Caco-2 (cell line): ENCODE measurements at regions not wholly inside any gene's neighbourhood (a gene's known extent, or its start where the extent isn't known, plus 50 kb on each side); places are given as distances from the start of the nearest gene placed in this dataset.
A peak's percentile ranks its signal among the peaks of the same experiment; 100 is the strongest.

ENCODE experiments used
- BruUV-seq: library from RNA; stranded (reverse); fragments of 400-500 nt; replicated peaks from 2 replicates; lab custom pipeline; 2021; lab: Mats Ljungman, UMichigan
- CTCF ChIA-PET: fragments of 300-600 bp; sonication (Branson Sonifier 250); formaldehyde crosslinking; loops from one replicate; lab custom pipeline; 2022; ENCODE audit warnings: antibody characterized with exemption; lab: Charles Lee
- POLR2A ChIA-PET: fragments of 300-600 bp; sonication (Branson Sonifier 250); formaldehyde crosslinking; loops from one replicate; lab custom pipeline; 2022; ENCODE audit warnings: antibody characterized with exemption; lab: Charles Lee
- DNase-seq, 2 experiments: peaks; one replicate each; pipeline versions ENCODE4 v3.0.0 to v3.0.0-alpha.2; 2020 to 2022
- H3K27me3 ChIP-seq: replicated peaks from 2 replicates; pipeline ENCODE4 v1.6.0; 2011; ENCODE audit warnings: low read length; ENCODE audit not compliant: control insufficient read depth, insufficient read depth
- H3K36me3 ChIP-seq: 2 replicates; pipeline ENCODE4 v1.5.1; 2011; ENCODE audit warnings: low read length; ENCODE audit not compliant: control insufficient read depth, insufficient read depth
- H3K4me1 ChIP-seq: fragments of 250-450 bp; sonication (Bioruptor Pico); 2 replicates; pipeline ENCODE4 v1.5.1; 2020; ENCODE audit warnings: mild to moderate bottlenecking
- H3K4me3 ChIP-seq: 2 replicates; pipeline ENCODE4 v1.5.1; 2011; ENCODE audit warnings: low read depth, mild to moderate bottlenecking, control low read depth, low read length
- H3K9me3 ChIP-seq: fragments of 250-450 bp; sonication (Bioruptor Pico); 2 replicates; pipeline ENCODE4 v1.5.1; 2020; ENCODE audit warnings: mild to moderate bottlenecking, moderate library complexity
- H3K27ac Mint-ChIP-seq: one replicate; pipeline ENCODE4 v1.8.0; 2022; ENCODE audit warnings: mixed read lengths; ENCODE audit not compliant: unreplicated experiment
- H3K27me3 Mint-ChIP-seq: one replicate; pipeline ENCODE4 v1.8.0; 2022; ENCODE audit warnings: mixed read lengths; ENCODE audit not compliant: insufficient read depth, unreplicated experiment
- H3K36me3 Mint-ChIP-seq: one replicate; pipeline ENCODE4 v1.8.0; 2022; ENCODE audit warnings: mild to moderate bottlenecking, mixed read lengths; ENCODE audit not compliant: insufficient read depth, unreplicated experiment
- H3K4me1 Mint-ChIP-seq: one replicate; pipeline ENCODE4 v1.8.0; 2022; ENCODE audit warnings: low read depth, mixed read lengths; ENCODE audit not compliant: unreplicated experiment
- H3K4me3 Mint-ChIP-seq: one replicate; pipeline ENCODE4 v1.8.0; 2022; ENCODE audit warnings: mild to moderate bottlenecking, moderate library complexity, mixed read lengths; ENCODE audit not compliant: unreplicated experiment
- H3K9me3 Mint-ChIP-seq: one replicate; pipeline ENCODE4 v1.8.0; 2022; ENCODE audit warnings: mixed read lengths; ENCODE audit not compliant: unreplicated experiment
- intact Hi-C: fragments of 100-400 bp; cut with micrococcal nuclease; formaldehyde crosslinking; loops from one replicate; pipeline ENCODE4 v1.10.0; 2022; ENCODE audit not compliant: unreplicated experiment
- TF ChIP-seq, protein P1 (sequence below), 2 experiments: fragments of 200-600 bp in 1 of 2; IDR thresholded peaks; 1 replicate in 1 of 2; 2 replicates in 1 of 2; pipeline versions ENCODE4 v1.5.1 to v1.8.0; 2011 to 2022; ENCODE audit warnings: antibody characterized with exemption in 1 of 2, control low read depth in 1 of 2, inconsistent platforms in 1 of 2, low read depth in 1 of 2, low read length in 1 of 2, mild to moderate bottlenecking in 1 of 2, moderate library complexity in 1 of 2; ENCODE audit not compliant: insufficient read depth in 1 of 2, severe bottlenecking in 1 of 2, unreplicated experiment in 1 of 2

DNA sequence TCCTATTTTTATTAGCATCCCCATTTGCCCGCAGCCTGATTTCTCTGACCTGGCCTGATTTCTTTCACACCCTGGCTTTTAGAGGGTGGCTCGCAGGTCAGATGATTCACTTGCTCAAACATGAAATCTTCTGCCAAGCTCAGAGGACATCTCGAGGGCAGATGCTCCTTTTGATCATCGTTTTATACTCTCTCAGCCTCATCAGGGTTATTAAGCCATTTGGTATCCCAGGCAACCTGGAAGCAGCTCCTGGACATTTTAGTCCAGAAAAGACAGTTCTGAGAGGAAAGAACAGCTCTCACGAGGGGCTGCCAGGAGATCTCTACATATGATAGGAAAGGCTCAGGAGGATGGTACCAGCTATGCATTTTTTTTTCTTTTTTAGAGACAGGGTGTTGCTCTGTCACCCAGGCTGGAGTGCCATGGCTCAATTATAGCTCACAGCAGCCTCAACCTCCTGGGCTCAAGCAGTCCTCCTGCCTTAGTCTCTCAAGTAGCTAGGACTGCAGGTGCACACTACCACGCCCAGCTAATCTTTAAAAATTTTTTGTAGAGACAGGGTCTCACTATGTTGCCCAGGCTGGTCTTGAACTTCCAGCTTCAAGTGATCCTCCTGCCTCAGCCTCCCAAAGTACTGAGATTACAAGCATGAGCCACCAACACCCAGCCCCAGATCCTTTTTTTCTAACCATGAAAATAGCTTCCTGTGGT lies 165.4 kb downstream of the KATNAL1 start:
- H3K27ac Mint-ChIP-seq: peak overlapping the region; percentile 65
- no peaks in the 10 kb centered on the region for H3K27me3 ChIP-seq
- H3K27me3 Mint-ChIP-seq: peaks cover 3% of the 10 kb centered on the region
- TF ChIP-seq, protein P1, sequence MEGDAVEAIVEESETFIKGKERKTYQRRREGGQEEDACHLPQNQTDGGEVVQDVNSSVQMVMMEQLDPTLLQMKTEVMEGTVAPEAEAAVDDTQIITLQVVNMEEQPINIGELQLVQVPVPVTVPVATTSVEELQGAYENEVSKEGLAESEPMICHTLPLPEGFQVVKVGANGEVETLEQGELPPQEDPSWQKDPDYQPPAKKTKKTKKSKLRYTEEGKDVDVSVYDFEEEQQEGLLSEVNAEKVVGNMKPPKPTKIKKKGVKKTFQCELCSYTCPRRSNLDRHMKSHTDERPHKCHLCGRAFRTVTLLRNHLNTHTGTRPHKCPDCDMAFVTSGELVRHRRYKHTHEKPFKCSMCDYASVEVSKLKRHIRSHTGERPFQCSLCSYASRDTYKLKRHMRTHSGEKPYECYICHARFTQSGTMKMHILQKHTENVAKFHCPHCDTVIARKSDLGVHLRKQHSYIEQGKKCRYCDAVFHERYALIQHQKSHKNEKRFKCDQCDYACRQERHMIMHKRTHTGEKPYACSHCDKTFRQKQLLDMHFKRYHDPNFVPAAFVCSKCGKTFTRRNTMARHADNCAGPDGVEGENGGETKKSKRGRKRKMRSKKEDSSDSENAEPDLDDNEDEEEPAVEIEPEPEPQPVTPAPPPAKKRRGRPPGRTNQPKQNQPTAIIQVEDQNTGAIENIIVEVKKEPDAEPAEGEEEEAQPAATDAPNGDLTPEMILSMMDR (IDR thresholded peaks at IDR 0.05; ENCODE audit: insufficient read depth in 1 of 2, low read depth in 1 of 2, low read length in 1 of 2, severe bottlenecking in 1 of 2, unreplicated experiment in 1 of 2): no peak
- no peaks in the 10 kb centered on the region for H3K9me3 ChIP-seq
- H3K9me3 Mint-ChIP-seq: peaks cover 15% of the 10 kb centered on the region
- no TSS peak for BruUV-seq
- intact Hi-C loops: no loop called here
- ChIA-PET POLR2A (interaction anchor here (0.5 kb wide), 1 partner anchor 531 kb away, joined by 9 read pairs; no protein-coding TSS in a partner anchor), CTCF (interaction anchor here (0.6 to 2.0 kb wide), 2 partner anchors 8 to 10 kb away, joined by 3 to 9 read pairs; no protein-coding TSS in a partner anchor)
- H3K36me3 ChIP-seq: no peaks in the 10 kb centered on the region
- no peak for DNase-seq
- no peak overlapping the region for H3K4me3 ChIP-seq
- H3K4me1 ChIP-seq: peaks cover 24% of the 10 kb centered on the region
- peaks cover 24% of the 10 kb centered on the region for H3K4me1 Mint-ChIP-seq
- H3K4me3 Mint-ChIP-seq: no peak overlapping the region
- H3K36me3 Mint-ChIP-seq: no peaks in the 10 kb centered on the region

- H3K4me3 Mint-ChIP-seq: no peak overlapping the region
- TF ChIP-seq, protein P1 (IDR thresholded peaks at IDR 0.05; ENCODE audit: insufficient read depth in 1 of 2, low read depth in 1 of 2, low read length in 1 of 2, severe bottlenecking in 1 of 2, unreplicated experiment in 1 of 2): no peak
- BruUV-seq: no TSS peak
- POLR2A ChIA-PET: no interaction called here
- intact Hi-C loops: no loop called here
- CTCF ChIA-PET: no interaction called here
- no peak for DNase-seq
- H3K36me3 Mint-ChIP-seq: no peaks in the 10 kb centered on the region
- H3K27me3 ChIP-seq: no peaks in the 10 kb centered on the region
- peaks cover 3% of the 10 kb centered on the region for H3K27me3 Mint-ChIP-seq
- no peaks in the 10 kb centered on the region for H3K36me3 ChIP-seq
- H3K9me3 Mint-ChIP-seq: peaks cover 15% of the 10 kb centered on the region
- no peak overlapping the region for H3K4me3 ChIP-seq
- H3K4me1 ChIP-seq: peaks cover 24% of the 10 kb centered on the region
- H3K9me3 ChIP-seq: no peaks in the 10 kb centered on the region
- peaks cover 24% of the 10 kb centered on the region for H3K4me1 Mint-ChIP-seq
- peak overlapping the region; percentile 76 for H3K27ac Mint-ChIP-seq
Observed at GRCh38 chr13:30140973-30141372, 166.4 kb downstream of the KATNAL1 start.

DNA sequence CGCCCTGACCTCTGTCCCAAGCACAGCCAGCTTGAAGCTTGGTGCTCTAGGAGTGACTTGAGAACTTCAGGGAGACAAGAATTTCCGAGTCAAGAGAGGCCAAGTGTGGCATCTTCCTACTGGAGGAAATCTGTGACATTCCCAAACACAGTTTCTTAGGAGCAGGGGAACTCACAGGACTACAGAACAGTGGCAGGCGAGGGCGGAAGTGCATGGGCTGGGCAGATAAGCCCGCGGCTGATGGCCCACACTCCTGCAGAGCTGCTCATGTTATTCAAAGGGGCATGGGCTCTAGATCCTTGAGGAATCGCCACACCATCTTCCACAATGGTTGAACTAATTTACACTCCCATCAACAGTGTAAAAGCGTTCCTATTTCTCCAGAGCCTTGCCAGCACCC lies 168.8 kb downstream of the KATNAL1 start:
- Mint-ChIP-seq H3K27me3 (no peaks in the 10 kb centered on the region), H3K4me3 (no peak overlapping the region), H3K9me3 (peaks cover 15% of the 10 kb centered on the region), H3K36me3 (no peaks in the 10 kb centered on the region), H3K27ac (no peak overlapping the region), H3K4me1 (peaks cover 20% of the 10 kb centered on the region)
- DNase-seq: no peak
- Histone ChIP-seq H3K36me3 (no peaks in the 10 kb centered on the region), H3K4me3 (no peak overlapping the region), H3K4me1 (peaks cover 24% of the 10 kb centered on the region), H3K9me3 (no peaks in the 10 kb centered on the region), H3K27me3 (no peaks in the 10 kb centered on the region)
- ChIA-PET POLR2A (no interaction called here), CTCF (interaction anchor here (0.6 kb wide), 1 partner anchor 214 kb away, joined by 3 read pairs; no protein-coding TSS in a partner anchor)
- BruUV-seq: no TSS peak
- intact Hi-C loops: loop anchor here (10.0 kb wide), 2 partner anchors 166 to 666 kb away; partner anchors contain the start of gene KATNAL1
- TF ChIP-seq, protein P1 (IDR thresholded peaks at IDR 0.05; ENCODE audit: insufficient read depth in 1 of 2, low read depth in 1 of 2, low read length in 1 of 2, severe bottlenecking in 1 of 2, unreplicated experiment in 1 of 2): no peak
